Ishikawa (cell line): ENCODE measurements at regions not wholly inside any gene's neighbourhood (a gene's known extent, or its start where the extent isn't known, plus 50 kb on each side); places are given as distances from the start of the nearest gene placed in this dataset.

Experiments used
- CEBPB ChIP-seq: IDR thresholded peaks from 2 replicates; pipeline ENCODE4 v1.6.1; 2012
- CREB1 ChIP-seq: IDR thresholded peaks from 2 replicates; pipeline ENCODE4 v1.6.1; 2012; ENCODE audit warnings: low read depth
- EGR1 ChIP-seq: IDR thresholded peaks from 2 replicates; pipeline ENCODE4 v1.6.1; 2012
- EP300 ChIP-seq: IDR thresholded peaks from 2 replicates; pipeline ENCODE4 v1.6.1; 2012; ENCODE audit warnings: borderline replicate concordance
- FOXM1 ChIP-seq: IDR thresholded peaks from 2 replicates; pipeline ENCODE4 v1.6.1; 2012; ENCODE audit warnings: low read depth, borderline replicate concordance
- NFIC ChIP-seq: IDR thresholded peaks from 2 replicates; pipeline ENCODE4 v1.6.1; 2012
- RAD21 ChIP-seq: IDR thresholded peaks from 2 replicates; pipeline ENCODE4 v1.6.1; 2012; ENCODE audit warnings: low read depth
- TAF1 ChIP-seq: IDR thresholded peaks from 2 replicates; pipeline ENCODE4 v1.6.1; 2012; ENCODE audit warnings: low read depth, mild to moderate bottlenecking
- TCF12 ChIP-seq: IDR thresholded peaks from 2 replicates; pipeline ENCODE4 v1.6.1; 2012; ENCODE audit warnings: low read depth
- TEAD4 ChIP-seq: IDR thresholded peaks from 2 replicates; pipeline ENCODE4 v1.6.1; 2012
- YY1 ChIP-seq: IDR thresholded peaks from 2 replicates; pipeline ENCODE4 v1.6.1; 2012; ENCODE audit warnings: low read depth
- ZBTB7A ChIP-seq: IDR thresholded peaks from 2 replicates; pipeline ENCODE4 v1.6.1; 2012; ENCODE audit warnings: low read depth
- TF ChIP-seq, protein P1 (sequence below): IDR thresholded peaks from 2 replicates; pipeline ENCODE4 v1.6.1; 2012
- TF ChIP-seq, protein P2 (sequence below): IDR thresholded peaks from 2 replicates; pipeline ENCODE4 v1.6.1; 2012
- TF ChIP-seq, protein P3 (sequence below): IDR thresholded peaks from 2 replicates; pipeline ENCODE4 v1.6.1; 2012; ENCODE audit warnings: low read depth, mild to moderate bottlenecking

DNA sequence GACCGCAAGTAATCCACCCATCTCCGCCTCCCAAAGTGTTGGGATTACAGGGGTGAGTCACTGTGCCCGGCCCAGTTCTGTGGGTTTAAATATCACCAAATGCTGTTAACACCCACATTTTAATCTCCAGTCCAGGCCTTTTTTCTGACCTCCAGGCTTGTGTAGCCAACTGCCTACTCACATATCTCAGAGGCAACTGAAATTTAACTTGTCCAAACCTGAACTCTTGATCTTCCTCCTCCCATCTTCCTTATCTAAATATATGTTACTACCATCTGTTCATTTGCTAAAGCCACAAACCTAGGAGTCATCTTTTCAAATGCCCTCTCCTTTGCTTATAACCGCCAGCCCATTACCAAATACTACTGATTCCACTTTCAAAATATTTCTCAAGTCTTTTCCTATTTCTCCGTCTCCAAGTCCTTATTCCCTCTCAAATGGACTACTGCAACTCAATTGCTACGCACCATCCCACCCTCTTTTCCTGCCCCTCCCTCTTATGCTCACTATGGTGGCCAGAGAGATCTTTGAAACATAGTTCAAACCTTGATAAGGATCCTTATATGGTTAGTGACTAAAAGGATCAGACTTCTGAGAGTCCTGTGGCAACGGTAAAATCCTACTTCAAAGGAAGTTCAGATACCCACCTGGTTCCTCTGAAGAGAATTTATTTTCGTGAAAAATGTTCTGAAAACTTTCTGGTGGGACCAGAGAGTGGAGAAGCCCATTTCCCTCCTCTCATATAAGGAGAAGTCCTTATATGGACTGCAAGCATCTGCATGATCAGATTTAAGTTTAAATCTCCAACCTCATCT, 78.5 kb upstream of the CDC42BPA start:
- TF ChIP-seq NFIC (no peak), FOXM1 (no peak), CREB1 (no peak), TAF1 (no peak), ZBTB7A (no peak), CEBPB (no peak), EGR1 (no peak), TEAD4 (no peak), YY1 (no peak)
- TF ChIP-seq, protein P1, sequence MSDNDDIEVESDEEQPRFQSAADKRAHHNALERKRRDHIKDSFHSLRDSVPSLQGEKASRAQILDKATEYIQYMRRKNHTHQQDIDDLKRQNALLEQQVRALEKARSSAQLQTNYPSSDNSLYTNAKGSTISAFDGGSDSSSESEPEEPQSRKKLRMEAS = no peak

DNA sequence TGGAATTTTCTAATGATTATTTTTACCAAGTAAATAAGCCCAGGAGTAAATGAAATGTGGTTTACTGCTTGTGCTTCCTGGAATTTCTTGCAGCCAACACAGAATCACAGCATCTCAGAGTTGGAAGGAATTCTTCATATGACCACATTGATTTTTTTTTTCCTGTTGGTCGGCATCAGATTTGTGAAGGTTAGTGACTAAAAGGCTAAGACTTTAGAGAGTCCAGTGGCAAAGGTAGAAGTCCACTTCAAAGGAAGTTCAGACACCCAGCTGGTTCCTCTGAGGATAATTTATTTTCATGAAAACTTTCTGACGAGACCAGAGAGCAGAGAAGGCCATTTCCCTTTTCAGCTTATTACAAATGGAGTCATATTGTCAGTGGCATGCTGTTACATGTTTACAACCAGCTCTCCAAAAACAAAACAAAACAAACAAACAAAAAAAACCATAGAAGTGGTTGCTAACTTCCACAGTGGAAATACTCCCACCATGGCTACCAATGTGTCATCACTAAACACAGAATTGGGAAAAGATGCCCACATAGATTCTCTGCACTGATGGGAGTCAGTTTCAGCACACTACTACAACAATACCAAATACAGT, 77.2 kb upstream of the CDC42BPA start:
- TF ChIP-seq TCF12 (no peak), TEAD4 (no peak), NFIC (no peak), TAF1 (no peak), YY1 (no peak), RAD21 (no peak), CEBPB (no peak), EGR1 (no peak), CREB1 (no peak), FOXM1 (no peak), ZBTB7A (no peak), EP300 (no peak)
- TF ChIP-seq, protein P2, sequence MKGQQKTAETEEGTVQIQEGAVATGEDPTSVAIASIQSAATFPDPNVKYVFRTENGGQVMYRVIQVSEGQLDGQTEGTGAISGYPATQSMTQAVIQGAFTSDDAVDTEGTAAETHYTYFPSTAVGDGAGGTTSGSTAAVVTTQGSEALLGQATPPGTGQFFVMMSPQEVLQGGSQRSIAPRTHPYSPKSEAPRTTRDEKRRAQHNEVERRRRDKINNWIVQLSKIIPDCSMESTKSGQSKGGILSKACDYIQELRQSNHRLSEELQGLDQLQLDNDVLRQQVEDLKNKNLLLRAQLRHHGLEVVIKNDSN = no peak
- TF ChIP-seq, protein P1 = no peak
- TF ChIP-seq, protein P3, sequence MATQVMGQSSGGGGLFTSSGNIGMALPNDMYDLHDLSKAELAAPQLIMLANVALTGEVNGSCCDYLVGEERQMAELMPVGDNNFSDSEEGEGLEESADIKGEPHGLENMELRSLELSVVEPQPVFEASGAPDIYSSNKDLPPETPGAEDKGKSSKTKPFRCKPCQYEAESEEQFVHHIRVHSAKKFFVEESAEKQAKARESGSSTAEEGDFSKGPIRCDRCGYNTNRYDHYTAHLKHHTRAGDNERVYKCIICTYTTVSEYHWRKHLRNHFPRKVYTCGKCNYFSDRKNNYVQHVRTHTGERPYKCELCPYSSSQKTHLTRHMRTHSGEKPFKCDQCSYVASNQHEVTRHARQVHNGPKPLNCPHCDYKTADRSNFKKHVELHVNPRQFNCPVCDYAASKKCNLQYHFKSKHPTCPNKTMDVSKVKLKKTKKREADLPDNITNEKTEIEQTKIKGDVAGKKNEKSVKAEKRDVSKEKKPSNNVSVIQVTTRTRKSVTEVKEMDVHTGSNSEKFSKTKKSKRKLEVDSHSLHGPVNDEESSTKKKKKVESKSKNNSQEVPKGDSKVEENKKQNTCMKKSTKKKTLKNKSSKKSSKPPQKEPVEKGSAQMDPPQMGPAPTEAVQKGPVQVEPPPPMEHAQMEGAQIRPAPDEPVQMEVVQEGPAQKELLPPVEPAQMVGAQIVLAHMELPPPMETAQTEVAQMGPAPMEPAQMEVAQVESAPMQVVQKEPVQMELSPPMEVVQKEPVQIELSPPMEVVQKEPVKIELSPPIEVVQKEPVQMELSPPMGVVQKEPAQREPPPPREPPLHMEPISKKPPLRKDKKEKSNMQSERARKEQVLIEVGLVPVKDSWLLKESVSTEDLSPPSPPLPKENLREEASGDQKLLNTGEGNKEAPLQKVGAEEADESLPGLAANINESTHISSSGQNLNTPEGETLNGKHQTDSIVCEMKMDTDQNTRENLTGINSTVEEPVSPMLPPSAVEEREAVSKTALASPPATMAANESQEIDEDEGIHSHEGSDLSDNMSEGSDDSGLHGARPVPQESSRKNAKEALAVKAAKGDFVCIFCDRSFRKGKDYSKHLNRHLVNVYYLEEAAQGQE = no peak

DNA sequence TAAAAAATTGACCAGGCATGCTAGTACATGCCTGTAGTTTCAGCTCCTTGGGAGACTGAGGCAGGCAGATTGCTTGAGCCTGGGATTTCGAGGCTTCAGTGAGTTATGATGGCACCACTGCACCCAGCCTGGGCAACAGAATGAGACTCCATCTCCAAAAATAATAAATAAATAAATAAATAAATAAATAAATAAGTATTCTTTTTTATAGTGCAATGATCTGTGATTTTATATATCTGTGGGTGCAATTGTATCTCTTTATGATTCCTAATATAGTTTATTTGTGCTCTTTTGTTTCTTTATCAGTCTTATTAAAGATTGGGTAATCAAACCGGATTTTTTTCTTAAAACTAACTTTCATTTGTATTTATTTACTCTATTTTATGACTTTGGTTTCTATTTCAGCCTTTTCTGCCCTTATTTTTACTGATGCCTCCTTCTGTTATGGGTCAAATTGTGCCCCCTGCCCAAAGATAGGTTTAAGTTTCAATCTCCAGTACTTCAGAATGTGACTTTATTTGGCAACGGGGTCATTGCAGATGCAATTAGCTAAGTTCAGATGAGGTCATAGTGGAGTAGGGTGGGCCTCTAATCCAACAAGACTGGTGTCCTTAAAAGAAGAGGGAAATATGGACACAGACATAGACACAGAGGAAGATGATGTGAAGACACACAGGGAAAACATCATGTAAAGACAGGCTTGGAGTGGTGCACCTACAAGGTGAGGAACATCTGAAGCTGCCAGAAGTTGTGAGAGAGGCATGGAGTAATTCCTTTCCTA, 74.9 kb upstream of the CDC42BPA start:
- TF ChIP-seq YY1 (no peak), TEAD4 (no peak), FOXM1 (no peak), TCF12 (no peak), EP300 (no peak), EGR1 (no peak), TAF1 (no peak), CREB1 (no peak), CEBPB (no peak), RAD21 (no peak), NFIC (no peak), ZBTB7A (no peak)
- TF ChIP-seq, protein P1 = no peak
- TF ChIP-seq, protein P3 = no peak
- TF ChIP-seq, protein P2 = no peak

DNA sequence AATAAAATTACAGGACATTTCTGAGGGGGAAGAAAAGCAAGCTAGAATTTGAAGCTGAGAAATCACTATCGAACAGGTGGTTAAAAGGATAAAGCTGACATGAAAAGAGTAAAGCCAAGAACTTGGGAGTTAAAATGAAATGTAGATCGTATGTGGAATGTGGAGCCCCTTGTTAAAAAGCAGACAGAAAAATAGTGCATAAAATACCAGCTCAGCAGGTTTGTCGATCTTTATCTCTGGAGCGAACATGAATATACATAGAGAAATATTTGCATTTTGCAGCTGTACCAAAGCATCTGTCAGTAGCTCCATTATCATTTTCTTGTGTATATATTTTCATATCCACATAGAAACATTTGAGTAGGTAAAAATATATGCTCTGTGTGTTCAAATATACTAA, 73.6 kb upstream of the CDC42BPA start:
- no peak for TF ChIP-seq TAF1
- TF ChIP-seq ZBTB7A = no peak
- TF ChIP-seq EGR1 = no peak
- TF ChIP-seq TEAD4 = no peak
- TF ChIP-seq CREB1 = no peak
- TF ChIP-seq YY1 = no peak
- no peak for TF ChIP-seq CEBPB
- no peak for TF ChIP-seq NFIC
- TF ChIP-seq TCF12 = no peak

DNA sequence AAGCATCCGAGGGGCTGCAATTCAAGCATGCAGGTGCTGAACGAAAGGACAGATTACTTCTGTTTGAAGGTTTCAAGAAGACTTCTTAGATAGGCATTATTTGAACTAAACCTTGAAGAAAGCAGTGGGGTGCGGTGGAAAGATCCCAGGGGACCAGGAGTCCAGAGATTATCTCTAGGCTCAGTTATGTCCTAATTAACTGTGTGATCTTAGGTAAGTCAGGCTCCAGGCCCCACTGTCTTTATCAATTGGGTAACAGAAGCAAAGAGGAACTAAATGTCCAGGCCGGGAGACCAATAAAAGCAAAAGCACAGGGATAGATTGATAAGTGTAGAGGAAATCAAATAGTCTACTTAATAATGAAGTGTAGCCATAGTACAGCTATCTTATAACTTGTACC, 72.9 kb upstream of the CDC42BPA start:
- TF ChIP-seq YY1 (no peak), TEAD4 (no peak), ZBTB7A (no peak), CREB1 (no peak), TCF12 (no peak), NFIC (no peak), RAD21 (no peak), CEBPB (no peak), FOXM1 (no peak), EGR1 (no peak)
- TF ChIP-seq, protein P2 = no peak
- TF ChIP-seq, protein P3 = no peak
- TF ChIP-seq, protein P1 = no peak
